Esophagus squamous epithelium (tissue), 5 donors: ENCODE measurements at regions not wholly inside any gene's neighbourhood (a gene's known extent, or its start where the extent isn't known, plus 50 kb on each side); places are given as distances from the start of the nearest gene placed in this dataset.

Experiments used
- DNase-seq: peaks from one replicate; lab custom pipeline; 2025; lab: John Stamatoyannopoulos, UW
- H3K27ac ChIP-seq, 4 donors: fragments of 200-600 bp; sonication (generic); one replicate each; pipeline ENCODE4 v1.5.1; 2016 to 2019; ENCODE audit warnings: mild to moderate bottlenecking in 1 of 4
- H3K27me3 ChIP-seq, 4 donors: fragments of 200-600 bp; sonication (generic); 1 replicate in 3 of 4; 2 replicates in 1 of 4; pipeline versions ENCODE4 v1.5.1 to v1.6.0; 2017 to 2021; ENCODE audit warnings: antibody characterized with exemption in 1 of 4
- H3K36me3 ChIP-seq, 3 donors: fragments of 200-600 bp; sonication (generic); one replicate each; pipeline ENCODE4 v1.5.1; 2016 to 2019
- H3K4me1 ChIP-seq, 3 donors: fragments of 200-600 bp; sonication (generic); one replicate each; pipeline ENCODE4 v1.5.1; 2017 to 2019
- H3K4me3 ChIP-seq, 4 donors: fragments of 200-600 bp; sonication (generic); 1 replicate in 3 of 4; 2 replicates in 1 of 4; pipeline ENCODE4 v1.5.1; 2016 to 2019; ENCODE audit warnings: mild to moderate bottlenecking in 2 of 4, moderate library complexity in 1 of 4
- H3K9me3 ChIP-seq, 3 donors: fragments of 200-600 bp; sonication (generic); one replicate each; pipeline ENCODE4 v1.5.1; 2016 to 2019
- POLR2A ChIP-seq, 4 donors: fragments of 450-650 bp; IDR thresholded peaks; one replicate each; pipeline ENCODE4 v1.6.1; 2017; ENCODE audit warnings: antibody characterized with exemption in 4 of 4, mild to moderate bottlenecking in 4 of 4, moderate library complexity in 3 of 4
- WGBS, 2 donors: methylation state at CpG; one replicate each; pipeline ENCODE4 v1.1.5; 2018; 5-methylcytosine and 5-hydroxymethylcytosine counted together
- intact Hi-C: fragments of 100-400 bp; cut with DNase I; formaldehyde crosslinking; loops from one replicate; pipeline ENCODE4 v1.15.0; 2022
- TF ChIP-seq, protein P1 (sequence below), 6 experiments: fragments of 450-650 bp in 4 of 6; fragments of 200-600 bp in 2 of 6; sonication (generic) in 2 of 6; IDR thresholded peaks; one replicate each; pipeline ENCODE4 v1.5.1; 2016 to 2019; ENCODE audit warnings: antibody characterized with exemption in 6 of 6, mild to moderate bottlenecking in 4 of 6, moderate library complexity in 4 of 6
- donor health status: DM: yes; HTN: yes; CAD: no.

DNA sequence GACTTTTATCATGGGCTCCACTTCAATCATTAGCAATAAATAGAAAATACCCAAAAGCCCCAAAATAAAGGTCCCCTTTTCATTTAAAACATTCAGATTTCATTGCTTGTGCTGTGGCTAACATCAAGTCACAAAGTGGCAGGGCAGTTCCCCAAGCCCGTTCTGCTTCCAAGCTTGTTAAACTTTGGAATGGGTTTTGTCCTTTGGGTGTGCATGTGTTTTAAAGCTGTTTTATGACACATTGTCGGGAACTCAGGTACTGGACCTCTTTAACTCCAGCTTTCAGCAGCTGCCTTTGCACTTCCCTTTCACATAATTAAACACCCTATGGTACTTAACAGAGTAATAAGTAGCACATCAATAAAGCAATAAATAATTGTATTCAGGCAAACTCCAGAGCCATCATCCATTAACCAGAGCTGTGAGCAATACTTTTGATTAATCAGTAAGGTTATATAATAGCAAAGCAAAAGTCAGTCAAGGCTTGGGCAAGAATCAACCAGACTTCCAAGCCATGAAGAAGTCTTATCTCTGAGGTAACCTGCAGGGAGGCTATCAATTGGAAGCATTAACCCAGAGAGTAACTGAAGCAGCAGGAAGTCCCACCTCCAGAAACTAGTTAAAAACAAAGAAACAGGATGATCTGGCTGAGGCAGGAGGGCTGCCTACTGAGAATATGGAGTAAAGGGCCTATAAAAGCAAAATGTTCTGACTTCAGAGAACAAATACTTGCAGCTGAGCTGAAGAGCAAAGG, 56.1 kb upstream of the ARID5B start:
- 79 to 100% methylated on average over 2 of the region's 2 CpGs for WGBS, 2 donors
- no peaks in the 10 kb centered on the region for H3K9me3 ChIP-seq
- H3K4me3 ChIP-seq = no peak overlapping the region
- no peak overlapping the region for H3K27ac ChIP-seq
- H3K4me1 ChIP-seq = peaks cover 0 to 15% (median 0%) of the 10 kb centered on the region in 3 donors
- H3K36me3 ChIP-seq = no peaks in the 10 kb centered on the region
- TF ChIP-seq POLR2A (IDR thresholded peaks at IDR 0.05) = no peak
- TF ChIP-seq, protein P1, sequence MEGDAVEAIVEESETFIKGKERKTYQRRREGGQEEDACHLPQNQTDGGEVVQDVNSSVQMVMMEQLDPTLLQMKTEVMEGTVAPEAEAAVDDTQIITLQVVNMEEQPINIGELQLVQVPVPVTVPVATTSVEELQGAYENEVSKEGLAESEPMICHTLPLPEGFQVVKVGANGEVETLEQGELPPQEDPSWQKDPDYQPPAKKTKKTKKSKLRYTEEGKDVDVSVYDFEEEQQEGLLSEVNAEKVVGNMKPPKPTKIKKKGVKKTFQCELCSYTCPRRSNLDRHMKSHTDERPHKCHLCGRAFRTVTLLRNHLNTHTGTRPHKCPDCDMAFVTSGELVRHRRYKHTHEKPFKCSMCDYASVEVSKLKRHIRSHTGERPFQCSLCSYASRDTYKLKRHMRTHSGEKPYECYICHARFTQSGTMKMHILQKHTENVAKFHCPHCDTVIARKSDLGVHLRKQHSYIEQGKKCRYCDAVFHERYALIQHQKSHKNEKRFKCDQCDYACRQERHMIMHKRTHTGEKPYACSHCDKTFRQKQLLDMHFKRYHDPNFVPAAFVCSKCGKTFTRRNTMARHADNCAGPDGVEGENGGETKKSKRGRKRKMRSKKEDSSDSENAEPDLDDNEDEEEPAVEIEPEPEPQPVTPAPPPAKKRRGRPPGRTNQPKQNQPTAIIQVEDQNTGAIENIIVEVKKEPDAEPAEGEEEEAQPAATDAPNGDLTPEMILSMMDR (IDR thresholded peaks at IDR 0.05) = no peak
- no peak for DNase-seq
- intact Hi-C loops = no loop called here
- no peaks in the 10 kb centered on the region for H3K27me3 ChIP-seq

DNA sequence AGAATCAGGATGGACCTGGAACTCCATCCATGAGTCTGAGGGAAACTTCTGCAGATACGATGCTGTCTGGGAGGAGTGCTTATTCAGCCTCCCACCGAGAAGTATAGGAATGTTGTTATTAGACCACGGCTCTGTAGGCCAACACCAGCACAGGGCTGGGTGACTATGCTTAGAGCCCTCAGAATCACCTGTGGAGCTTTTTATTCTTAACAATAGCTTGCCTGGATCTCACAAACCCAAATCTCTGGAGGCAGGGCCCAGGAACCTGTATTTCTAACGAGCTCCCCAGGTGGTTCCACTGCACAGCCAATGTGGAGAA, 55.6 kb upstream of the ARID5B start:
- Histone ChIP-seq H3K36me3 (no peaks in the 10 kb centered on the region), H3K27ac (no peak overlapping the region), H3K27me3 (no peaks in the 10 kb centered on the region), H3K9me3 (no peaks in the 10 kb centered on the region), H3K4me1 (peaks cover 0 to 14% (median 0%) of the 10 kb centered on the region in 3 donors), H3K4me3 (no peak overlapping the region)
- no peak for DNase-seq
- intact Hi-C loops = no loop called here
- WGBS, 2 donors = 90 to 93% methylated on average over 3 to 4 of the region's 4 CpGs
- no peak for TF ChIP-seq POLR2A (IDR thresholded peaks at IDR 0.05)
- TF ChIP-seq, protein P1 (IDR thresholded peaks at IDR 0.05) = no peak

DNA sequence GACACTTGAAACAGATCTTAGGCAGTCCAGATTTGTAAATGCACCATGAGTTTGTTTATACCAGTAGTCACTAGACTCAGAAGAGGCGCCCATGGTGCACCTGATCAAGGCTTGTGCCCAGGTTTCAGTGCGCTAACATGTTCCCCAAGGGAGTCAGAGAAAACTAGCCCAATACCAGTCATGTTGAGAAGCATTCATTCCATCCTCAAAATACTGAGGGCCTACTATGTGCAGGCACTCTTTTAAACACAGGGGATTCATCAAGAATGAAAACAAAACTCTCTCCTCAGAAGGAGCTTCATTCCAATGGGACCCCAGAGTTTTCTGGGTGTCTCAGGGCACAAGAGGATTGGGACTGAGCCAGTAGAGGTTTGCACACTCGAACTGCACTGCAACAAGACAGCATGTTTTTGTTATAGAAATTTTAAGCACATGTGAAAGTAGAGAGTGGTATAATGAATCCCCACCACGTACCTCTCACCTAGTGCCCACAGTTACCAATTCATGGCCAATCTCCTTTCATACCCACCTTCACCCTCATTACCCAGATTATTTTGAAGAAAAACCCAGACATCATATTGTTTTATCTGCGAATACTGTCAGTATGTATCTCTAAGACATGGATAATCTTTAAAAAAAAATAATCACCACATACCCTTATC, 55.0 kb upstream of the ARID5B start:
- no peak overlapping the region for H3K27ac ChIP-seq
- H3K27me3 ChIP-seq = no peaks in the 10 kb centered on the region
- H3K36me3 ChIP-seq = no peaks in the 10 kb centered on the region
- H3K4me3 ChIP-seq = no peak overlapping the region
- no peaks in the 10 kb centered on the region for H3K9me3 ChIP-seq
- WGBS, 2 donors = 85% methylated on average over 3 to 5 of the region's 5 CpGs
- intact Hi-C loops = no loop called here
- TF ChIP-seq, protein P1 (IDR thresholded peaks at IDR 0.05) = no peak
- TF ChIP-seq POLR2A (IDR thresholded peaks at IDR 0.05) = no peak
- peaks cover 0 to 8% (median 0%) of the 10 kb centered on the region in 3 donors for H3K4me1 ChIP-seq
- no peak for DNase-seq

DNA sequence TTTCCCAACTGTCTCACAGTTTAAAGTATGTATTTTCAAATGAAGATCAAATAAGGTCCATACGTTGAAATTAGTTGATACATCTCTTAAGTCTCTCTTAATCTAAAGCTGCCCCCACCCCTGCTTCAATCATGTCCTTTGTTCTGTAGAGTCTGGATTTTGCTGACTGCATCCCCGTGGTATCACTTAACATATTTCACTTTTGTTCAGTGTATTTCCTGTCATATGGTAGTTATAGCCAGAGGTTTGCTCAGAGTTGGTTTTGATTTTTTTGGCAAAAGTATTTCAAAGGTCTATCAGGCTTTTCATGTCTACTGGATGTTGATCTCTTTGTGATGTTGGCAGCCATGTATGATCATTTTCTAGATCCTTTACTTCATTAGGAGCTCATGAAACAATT, 54.4 kb upstream of the ARID5B start:
- no peaks in the 10 kb centered on the region for H3K27me3 ChIP-seq
- DNase-seq = no peak
- H3K4me1 ChIP-seq = peaks cover 0 to 2% (median 0%) of the 10 kb centered on the region in 3 donors
- no peaks in the 10 kb centered on the region for H3K36me3 ChIP-seq
- no peaks in the 10 kb centered on the region for H3K9me3 ChIP-seq
- intact Hi-C loops = no loop called here
- no peak overlapping the region for H3K4me3 ChIP-seq
- 55 to 62% methylated on average over 2 of the region's 2 CpGs for WGBS, 2 donors
- no peak overlapping the region for H3K27ac ChIP-seq
- TF ChIP-seq POLR2A (IDR thresholded peaks at IDR 0.05) = no peak
- TF ChIP-seq, protein P1 (IDR thresholded peaks at IDR 0.05) = no peak

DNA sequence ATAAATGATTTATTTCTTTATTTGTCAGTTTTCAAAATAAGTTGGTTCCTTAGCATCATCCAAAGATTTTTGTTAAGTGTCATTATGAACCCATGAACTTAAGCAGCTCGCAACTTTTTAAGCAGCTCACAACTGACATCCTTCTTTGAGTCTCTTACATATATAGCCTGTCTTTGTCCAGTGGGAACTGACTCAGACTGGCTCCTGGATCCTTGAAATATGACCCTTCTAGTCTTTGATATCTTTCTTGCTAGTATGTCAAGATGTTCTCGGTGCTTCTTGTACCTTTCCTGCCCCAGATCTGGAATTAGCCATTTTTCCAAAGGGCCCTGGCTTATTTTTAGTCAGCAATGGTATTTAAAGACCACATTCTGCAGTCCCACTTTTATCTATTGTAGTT, 53.9 kb upstream of the ARID5B start:
- DNase-seq = no peak
- Histone ChIP-seq H3K27ac (no peak overlapping the region), H3K4me3 (no peak overlapping the region), H3K27me3 (no peaks in the 10 kb centered on the region), H3K36me3 (no peaks in the 10 kb centered on the region), H3K4me1 (no peaks in the 10 kb centered on the region), H3K9me3 (no peaks in the 10 kb centered on the region)
- intact Hi-C loops = no loop called here
- TF ChIP-seq POLR2A (IDR thresholded peaks at IDR 0.05) = no peak
- TF ChIP-seq, protein P1 (IDR thresholded peaks at IDR 0.05) = no peak
- WGBS, 2 donors = 85% methylated on average over 2 of the region's 2 CpGs
